Fibroblast of skin of right biceps (primary cell): ENCODE measurements at regions not wholly inside any gene's neighbourhood (a gene's known extent, or its start where the extent isn't known, plus 50 kb on each side); places are given as distances from the start of the nearest gene placed in this dataset.
A peak's percentile ranks its signal among the peaks of the same experiment; 100 is the strongest.

Source experiments
- DNase-seq: peaks from one replicate; pipeline ENCODE4 v3.0.0-alpha.2; 2013

DNA sequence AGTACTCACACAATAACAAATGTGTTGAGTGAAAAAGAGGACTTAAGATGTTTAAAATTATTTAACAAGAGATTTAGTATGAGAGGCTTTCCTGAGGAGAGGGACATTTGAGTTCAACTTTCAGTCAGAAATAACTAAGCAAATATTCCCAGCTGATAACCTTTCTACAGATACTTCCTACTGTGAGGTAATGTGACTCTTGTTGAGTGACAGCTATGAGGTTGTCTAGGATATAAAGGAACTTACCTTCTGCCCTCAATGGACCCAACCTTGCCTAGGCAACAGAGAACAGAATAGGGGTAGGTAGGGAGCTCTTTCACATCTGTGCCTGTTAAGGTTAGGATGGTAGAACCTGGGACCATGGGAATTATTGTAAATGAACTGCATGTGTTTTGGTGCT, 54.7 kb downstream of the GLUD2 start:
- no peak for DNase-seq

DNA sequence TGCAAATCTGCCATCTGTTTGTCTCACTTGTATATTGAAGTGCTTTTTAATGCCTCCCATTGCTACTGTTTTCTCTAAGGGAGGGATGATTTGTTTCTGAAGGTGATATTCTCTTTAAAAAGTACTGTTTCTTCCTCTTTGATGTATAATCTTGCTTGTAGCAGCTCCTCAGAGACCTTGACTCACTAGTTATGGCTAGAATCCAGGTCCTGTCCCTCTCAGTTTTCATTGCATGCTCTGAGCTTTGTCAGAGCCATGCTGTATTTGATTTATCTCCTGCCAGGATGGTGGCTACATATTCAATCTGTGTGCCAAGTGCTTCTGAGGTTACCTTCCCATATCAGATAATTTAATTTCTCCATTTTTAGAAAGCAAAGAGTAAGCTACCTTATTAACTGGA, 56.0 kb downstream of the GLUD2 start:
- DNase-seq: peak; percentile 19

DNA sequence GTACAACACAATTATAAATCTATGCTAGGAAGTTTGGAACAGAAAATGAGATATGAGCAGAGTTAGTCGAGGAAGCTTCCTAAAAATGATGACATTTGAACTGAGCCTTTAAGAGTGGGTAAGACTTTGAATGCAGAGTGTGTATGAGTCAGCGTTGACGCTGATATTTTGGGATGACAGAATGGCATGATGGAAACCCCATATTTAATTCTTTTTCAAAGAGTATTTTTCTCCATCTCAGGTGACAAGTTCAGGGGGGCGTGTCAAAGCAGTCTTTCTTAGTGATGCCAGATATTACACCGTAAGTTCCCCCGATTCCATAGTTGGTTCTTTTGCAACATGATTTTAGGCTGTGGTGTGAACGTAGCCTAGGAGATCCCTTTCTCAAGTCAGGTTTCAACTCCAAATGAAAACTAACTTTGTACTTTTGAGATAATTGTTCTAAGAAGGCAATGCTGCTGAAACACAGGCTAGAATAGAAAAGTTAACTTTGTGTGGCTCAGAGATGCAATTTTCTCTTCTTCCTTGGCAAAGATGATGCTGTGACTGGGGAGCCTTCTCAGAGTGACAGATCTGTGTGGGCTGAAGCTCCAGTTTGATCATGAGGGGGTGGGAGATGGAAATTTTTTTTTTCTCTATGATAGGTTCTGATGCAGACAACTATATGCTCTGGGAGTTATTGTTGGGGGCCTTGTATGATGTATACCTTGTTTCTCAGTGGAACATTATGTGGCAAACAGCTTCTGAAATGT, 59.2 kb downstream of the GLUD2 start:
- no peak for DNase-seq

DNA sequence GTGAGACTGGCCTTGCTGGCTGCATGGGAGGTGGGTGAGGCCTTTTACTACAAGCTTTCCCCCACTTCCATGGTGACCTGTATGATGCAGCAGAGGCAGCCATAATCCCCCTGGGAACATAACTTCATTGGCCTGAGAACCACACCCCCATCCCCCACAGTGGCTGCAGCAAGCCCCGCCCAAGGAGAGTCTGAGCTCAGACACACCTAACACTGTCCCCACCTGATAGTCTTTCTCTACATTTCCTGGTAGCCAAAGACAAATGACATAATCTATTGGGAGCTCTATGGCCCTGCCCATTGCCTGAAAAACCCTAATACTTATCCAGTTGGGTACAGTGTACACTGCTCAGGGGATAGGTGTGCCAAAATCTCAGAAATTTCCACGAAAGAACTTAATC, 62.6 kb downstream of the GLUD2 start:
- DNase-seq: no peak

DNA sequence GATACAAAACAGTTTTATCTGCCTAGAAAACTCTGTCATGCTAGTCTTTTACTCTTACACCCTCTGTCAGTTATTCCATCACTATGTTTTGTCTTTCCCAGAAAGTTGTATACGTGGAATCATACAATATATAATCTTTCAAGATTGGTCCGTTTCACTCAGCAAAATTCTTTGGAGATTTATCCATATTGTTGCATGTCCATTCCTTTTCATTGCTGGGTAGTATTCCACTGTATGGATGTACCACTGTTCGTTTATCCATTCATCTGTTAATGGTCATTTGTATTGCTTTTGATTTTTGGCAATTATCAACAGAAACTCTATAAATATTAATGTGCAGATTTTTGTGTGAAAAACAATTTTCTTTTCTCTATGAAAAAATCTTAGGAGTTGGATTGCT, 63.1 kb downstream of the GLUD2 start:
- no peak for DNase-seq

DNA sequence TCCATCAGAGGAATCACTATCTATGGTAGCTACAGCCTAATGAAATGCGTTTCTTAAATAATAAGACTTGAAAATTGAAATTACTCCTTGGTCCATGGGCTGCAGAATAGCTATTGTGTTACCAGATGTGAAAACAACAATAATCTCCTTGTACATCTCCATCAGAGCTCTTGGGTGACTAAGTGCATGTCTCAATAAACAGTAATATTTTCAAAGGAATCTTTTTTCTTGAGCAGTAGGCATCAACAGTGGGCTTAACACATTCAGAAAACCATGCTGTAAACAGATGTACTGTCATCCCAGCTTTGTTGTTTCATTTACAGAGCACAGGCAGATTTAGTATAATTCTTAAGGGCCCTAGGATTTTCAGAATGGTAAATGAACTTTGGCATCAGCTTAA, 67.3 kb downstream of the GLUD2 start:
- DNase-seq: no peak

DNA sequence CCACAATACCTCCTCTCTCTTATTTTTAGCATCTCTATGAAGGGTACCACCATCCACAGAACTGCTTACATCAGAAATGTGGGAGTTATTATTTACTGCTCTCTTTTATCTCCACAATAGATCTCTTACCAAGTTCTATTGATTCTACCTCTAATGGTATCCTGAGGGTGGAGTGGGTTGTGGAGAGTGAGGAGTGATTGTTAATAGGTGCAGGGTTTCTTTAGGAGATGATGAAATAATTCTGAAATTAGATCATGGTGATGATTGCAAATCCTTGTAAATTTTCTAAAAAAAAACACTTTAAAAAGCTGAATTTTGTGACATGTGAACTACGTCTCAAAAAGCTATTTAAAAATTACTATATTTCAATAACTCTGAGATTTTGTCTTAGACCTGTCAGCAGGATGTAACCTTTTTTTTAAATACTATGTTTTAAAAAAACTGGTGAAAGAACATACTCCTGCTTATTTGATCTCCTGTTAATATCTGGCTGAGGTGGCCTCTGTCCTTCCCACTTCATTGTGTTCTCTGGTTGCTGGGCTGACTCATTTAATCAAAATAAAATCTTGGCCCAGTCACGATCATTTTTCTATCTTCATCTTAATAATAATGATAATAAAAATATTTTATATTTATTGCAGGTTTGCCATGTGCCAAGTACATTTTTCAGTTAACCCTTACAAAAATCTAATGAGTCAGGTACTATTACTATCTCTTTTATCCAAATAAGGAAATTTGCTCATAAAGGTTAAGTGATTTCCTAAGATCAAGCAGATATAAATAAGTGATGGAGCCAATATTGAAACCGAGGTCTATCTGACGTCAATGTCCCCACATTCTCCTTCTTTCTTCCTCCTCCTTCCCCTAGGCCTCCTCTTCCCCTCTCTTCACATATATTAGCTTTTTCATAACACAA, 73.5 kb downstream of the GLUD2 start:
- DNase-seq: no peak

DNA sequence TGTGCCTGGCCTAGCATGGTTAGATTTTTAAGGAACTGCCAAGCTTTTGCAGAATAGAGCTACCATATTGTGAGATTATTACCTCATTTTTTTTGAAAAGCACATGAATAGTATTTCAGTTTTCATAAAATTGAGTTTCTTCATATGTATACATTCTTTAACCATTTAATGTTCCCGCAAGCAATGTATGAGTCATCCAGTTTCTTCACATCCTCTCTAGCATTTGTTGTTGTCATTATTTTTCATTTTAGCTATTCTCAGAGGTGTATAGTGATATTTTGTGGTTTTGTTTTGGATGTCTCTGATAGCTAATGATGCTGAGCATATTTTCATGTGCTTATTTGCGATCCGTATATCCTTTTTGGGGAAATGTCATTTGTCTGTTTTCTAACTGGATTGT, 74.9 kb downstream of the GLUD2 start:
- peak; percentile 11 for DNase-seq

DNA sequence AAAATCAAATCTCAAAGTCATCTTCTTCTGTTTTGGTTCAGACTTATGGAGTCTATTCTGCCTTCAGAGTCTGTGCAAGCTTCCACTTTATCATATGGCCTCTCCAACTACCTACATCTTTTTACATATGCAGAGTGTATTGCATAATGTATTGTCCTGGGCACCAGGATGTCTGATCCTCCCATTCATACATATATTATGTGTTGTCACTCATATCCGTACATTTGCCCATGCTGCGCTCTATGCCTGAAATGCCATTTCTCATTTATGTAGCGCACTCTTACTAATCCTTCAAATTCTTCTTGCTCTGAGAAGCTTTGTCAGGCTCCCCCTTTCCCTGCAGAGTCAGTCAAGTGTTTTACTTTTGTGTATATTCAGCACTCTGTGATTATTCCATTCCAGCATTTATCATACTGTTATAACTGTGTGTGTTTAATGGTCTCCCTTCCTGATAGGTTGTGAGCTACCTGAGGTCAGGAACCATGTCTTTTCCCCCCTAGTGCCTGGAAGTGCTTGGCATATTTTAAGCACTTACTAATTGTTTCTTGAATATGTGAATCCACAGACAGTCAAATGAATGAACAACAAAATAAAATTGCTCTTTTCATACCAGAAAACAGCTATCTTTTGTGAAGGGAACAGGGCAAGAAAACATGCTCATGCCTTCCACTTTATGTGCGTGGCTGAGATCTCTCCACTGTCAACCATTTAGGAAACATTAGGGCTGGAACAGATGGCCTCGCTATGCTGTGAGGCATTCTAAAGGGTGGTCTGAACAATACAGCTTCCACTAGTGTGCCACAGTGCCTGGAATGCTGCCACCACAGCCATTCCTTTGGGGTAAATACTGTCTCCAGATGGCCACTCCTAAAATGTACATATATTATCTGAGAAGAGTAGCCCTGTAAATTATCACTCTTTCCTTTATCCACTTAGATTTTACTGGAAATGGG, 81.8 kb downstream of the GLUD2 start:
- peak; percentile 0 for DNase-seq

DNA sequence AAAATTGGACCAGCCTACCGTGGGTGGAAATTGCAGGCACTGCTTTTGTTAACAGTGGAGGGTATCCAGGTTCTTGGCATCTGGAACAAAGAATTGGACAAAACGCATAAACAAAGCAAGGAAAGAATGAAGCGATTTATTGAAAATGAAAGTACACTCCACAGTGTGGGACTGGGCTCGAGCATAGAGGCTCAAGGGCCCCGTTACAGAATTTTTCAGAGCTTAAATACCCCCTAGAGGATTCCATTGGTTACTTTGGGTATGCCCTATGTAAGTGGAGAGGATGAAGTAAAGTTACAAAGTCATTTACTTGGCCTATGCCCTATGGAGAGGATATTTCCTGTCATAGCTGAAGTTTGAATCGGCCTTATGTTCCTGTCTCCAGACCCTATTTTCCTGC, 85.3 kb downstream of the GLUD2 start:
- DNase-seq: no peak

DNA sequence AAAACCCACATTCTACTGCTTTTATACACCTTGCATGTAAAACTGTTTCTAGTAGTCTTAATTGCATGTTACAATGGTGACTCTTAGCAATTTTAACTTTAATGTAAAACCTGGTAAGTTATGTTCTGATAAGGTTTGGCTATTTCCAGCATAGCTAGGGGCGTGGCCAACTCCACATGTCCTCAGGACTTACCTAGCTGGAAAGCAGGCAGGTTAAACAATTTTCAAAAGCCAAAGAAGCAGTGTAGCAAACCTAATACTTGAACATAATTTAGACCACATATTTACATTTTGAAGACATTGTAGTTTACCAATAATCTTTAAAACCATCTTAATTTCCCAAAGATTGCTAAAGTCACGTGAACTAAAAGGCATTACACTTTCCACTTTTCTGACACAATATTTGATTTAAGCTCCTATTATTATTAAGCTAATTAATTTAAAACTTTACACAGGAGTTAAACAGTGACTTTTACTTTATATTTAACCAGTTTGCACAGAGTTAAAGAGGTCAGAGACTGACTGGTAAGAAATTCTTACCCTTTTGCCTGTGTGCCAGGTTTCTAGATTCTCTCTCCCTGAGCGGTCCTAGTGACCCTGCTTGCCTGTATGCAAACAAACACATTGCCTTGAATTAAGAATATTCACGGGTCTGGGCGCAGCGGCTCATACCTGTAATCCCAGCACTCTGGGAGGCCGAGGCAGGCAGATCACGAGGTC, 88.2 kb downstream of the GLUD2 start:
- DNase-seq: no peak

DNA sequence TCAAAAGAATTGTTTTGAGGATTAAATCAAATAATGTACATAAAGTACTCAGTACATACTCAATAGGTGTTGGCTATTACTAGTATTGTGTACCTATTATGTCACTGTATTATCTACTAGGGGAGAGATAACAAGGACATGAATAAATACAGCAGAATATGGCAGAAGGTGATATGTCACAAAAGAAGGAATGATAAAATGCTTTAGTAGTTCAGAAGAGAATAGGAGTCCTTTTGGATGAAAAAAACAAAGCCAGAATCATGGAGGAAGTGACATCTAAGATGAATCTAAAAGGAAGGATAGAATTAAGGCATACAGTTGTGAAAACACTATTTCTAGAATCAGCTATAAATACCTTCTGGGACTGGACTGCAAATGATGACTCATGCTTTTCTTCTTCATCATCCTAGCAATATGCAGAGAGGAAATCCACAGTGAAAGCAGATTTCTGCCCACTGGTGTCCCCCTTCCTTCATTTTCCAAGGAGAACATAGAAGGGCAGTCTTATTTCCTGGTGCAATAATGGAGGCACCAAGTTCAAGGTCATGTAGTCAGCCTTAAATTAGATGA, 98.7 kb downstream of the GLUD2 start:
- peak; percentile 44 for DNase-seq

DNA sequence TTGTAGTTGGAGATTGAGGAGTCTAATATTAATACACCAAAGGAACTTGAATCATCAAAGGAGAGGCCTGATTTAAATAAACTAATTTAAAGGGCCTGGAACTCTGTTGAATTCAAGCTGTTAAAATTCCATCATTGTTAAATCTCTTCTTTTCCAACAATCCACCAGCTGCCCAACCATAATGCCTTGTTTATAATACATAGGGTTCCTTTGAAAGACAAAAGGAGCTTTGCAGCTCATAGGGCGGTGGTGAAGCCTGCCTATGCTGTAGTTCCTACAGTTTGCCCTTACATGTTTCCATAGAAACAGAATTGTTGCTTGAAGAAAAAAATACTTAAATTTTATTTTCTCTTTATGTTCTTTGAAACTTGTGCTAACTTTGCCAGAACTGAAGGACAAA, 102.8 kb downstream of the GLUD2 start:
- no peak for DNase-seq

DNA sequence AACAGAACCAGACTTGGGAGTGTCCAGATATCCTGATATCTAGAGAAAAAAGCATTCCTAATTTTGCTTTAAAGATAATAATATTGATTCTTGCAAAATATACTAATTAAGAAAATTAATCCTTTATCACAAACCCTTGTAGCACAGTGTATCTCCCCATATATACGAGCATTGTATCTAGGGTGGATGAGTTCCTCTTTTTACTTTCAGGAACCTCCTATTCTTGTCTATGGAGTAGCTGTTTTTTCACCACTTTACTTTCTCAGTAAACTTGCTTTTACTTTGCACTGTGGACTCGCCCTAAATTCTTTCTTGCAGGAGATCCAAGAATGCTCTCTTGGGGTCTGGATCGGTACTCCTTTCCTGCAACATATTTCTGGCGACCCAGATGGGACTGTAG, 103.9 kb downstream of the GLUD2 start:
- no peak for DNase-seq

DNA sequence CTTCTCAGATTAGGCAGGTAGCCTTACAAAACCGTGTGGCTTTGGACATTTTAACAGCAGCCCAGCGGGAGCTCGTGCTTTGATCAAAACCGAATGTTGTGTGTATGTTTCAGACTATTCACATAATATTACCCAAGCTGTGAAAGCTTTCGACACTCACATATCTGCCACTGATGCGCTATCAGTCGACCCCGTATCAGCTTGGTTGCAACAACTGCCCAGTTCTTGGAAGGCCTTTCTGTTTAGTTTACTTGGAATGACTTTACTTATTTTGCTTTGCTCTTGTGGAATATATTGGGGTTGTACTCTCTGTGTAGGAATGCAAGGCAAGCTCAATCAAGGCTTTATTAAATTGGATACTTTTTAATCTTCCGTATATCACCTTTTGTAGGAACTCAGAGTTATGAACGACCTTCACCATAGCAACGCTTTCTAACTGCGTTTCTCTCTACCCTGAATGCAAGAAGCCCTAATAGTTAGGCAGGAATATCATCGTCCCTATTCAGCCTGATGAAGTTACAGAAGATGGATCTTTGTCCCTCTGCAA, 107.5 kb downstream of the GLUD2 start:
- DNase-seq: no peak

DNA sequence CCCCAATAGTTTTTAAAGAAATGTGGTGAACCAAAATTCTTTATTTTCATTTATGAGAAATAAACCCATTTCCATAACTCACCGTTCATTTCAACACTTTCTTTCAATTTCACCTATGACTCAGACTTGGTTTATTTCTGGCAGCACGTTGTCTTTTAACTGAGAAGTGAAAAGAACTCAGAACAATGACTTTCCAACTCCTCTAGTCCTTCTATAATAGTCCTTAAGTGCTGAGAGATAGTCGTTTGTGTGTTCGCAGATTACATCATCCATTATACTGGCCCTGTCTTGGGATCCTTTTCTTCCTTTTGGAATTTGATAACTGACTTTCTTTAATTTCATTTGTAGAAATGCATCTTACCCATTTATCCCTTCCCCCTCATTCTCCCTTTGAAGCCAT, 113.6 kb downstream of the GLUD2 start:
- DNase-seq: peak; percentile 75

DNA sequence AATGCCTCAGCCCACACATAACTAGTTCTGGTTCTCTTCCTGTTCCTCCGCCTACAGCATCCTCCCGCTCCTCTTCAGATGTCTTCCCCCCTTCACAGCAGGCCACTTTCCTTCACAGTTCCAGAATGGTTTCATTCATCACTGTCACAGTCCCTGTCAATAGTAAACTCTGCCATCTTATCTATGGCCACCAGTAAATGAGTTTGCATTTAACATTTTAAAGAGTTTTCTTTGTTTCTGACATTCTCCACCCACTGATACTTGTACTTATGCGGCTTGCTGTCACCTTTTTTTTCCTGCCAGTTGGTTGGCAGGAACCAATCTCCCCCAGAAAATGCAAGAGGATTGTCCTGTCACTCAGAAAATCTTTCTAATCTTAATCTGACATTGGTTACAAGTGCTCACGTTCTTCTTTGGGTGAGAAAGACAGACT, 114.1 kb downstream of the GLUD2 start:
- no peak for DNase-seq

DNA sequence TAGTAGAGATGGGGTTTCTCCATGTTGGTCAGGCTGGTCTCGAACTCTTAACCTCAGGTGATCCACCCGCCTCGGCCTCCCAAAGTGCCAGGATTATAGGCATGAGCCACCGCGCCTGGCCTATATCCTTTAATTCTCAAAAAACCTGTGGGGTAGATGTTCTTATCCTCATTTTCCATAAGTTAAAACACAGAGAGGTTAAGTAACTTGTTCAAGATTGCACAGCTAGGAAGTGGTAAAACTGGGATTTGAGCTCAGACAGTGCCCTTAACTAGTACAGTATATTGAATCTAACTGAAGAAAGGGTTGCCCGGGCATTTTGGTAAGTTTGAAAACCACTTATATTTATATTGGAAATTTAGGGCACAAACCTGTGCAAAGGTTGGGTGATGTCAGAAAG, 116.0 kb downstream of the GLUD2 start:
- no peak for DNase-seq

DNA sequence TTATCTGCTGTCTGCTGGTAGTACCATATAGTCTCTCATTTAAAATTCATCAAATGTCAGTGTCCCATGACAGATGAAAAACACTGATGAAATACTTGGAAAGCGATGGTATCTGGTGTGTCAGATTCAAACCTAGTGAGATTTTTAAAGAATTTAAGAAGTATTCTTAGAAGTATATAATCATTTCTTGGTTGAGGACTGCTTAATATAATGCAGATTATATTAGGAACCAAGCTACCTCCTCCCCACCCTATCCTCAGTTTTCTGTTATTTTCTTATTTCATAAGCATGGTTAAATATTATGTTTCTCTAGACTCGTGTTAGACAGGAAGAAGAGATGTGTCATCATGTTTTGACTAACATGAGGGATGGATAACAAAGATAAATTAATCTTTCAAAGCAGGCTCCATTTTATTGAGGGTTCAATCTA, 118.5 kb downstream of the GLUD2 start:
- DNase-seq: peak; percentile 8

DNA sequence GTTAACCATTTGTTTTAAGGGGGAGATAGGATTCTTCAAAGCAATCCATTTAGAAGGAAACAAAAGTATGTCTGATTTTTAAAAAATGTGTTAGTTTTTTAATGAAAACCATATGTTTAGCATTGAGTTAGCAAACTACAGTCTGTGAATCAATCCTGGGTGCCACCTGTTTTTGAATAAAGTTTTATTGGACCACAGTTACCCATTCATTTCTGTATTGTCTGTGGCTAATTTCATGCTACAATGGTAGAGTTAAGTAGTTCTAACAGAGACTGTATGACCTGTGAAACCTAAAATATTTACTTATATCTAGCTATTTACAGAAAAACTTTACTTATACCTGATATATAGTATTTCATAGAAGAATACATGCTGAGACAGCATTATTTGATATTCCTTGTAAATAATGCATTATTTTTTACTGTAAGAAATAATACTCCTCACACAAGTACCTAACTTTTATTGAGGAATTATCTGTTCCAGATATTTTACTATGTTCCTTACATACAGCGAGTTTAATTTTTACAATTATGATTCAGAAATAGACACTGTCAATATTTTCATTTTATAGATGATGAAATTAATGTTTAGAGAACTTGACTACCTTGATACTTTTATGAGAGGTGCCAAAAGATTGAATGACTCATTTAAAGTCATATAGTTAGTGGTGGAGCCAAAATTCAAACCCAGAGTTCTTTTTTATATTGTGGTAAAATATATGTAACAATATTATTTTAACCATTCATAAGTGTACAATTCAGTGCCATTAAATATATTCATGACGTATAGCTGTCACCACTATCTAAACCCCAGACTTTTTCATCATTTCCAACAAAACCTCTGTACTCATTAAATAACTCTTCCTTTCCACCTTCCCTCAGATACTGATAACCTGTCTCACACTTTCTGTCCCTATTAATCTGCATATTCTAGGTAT, 122.0 kb downstream of the GLUD2 start:
- no peak for DNase-seq

DNA sequence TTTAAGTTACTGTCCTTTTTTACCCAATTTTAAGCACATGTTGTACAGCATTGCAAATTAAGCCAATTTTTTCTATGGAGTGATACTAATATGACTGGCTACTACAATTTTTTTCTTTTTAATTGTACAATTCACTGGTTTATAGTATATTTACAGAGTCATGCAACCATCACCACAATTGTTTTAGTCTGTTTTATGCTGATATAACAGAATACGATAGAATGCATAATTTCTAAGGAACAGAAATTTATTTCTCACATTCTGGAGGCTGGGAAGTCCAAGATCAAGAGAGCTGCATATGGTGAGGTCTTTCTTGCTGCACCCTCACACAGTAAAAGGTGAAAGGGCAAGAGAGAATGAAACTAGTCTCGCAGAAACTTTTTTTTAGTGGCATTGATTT, 125.3 kb downstream of the GLUD2 start:
- DNase-seq: no peak
